SK-N-SH (cell line): ENCODE measurements at regions not wholly inside any gene's neighbourhood (a gene's known extent, or its start where the extent isn't known, plus 50 kb on each side); places are given as distances from the start of the nearest gene placed in this dataset.
A peak's percentile ranks its signal among the peaks of the same experiment; 100 is the strongest.

Experiments
- CTCF ChIA-PET: fragments of 300-600, 350-600 bp; formaldehyde crosslinking; extraction: SDS; loops from one replicate; lab custom pipeline; 2021; lab: Yijun Ruan, JAX
- POLR2A ChIA-PET: fragments of 350-600 bp; sonication (Branson Sonifier 250); formaldehyde crosslinking; extraction: SDS; loops from one replicate; lab custom pipeline; 2020; ENCODE audit warnings: antibody characterized with exemption, inconsistent platforms; lab: Yijun Ruan, JAX
- DNase-seq: peaks from one replicate; pipeline ENCODE4 v3.0.0; 2012
- H2AFZ ChIP-seq: fragments of 200-600 bp; sonication (generic); 2 replicates; pipeline ENCODE4 v1.8.1; 2016; ENCODE audit warnings: antibody characterized with exemption, mild to moderate bottlenecking, low read depth
- H3F3A ChIP-seq: fragments of 200-600 bp; sonication (generic); replicated peaks from 2 replicates; pipeline ENCODE3; 2016; ENCODE audit warnings: antibody characterized with exemption, mild to moderate bottlenecking; ENCODE audit not compliant: insufficient read depth
- H3K27ac ChIP-seq, 2 experiments: fragments of 200-500 bp in 1 of 2; fragments of 200-600 bp in 1 of 2; sonication (Bioruptor generic) in 1 of 2; sonication (generic), shearing (Covaris generic) in 1 of 2; 2 replicates each; pipeline versions ENCODE4 v1.5.1 to v1.6.1; 2014 to 2016; ENCODE audit warnings: low read depth in 2 of 2, inconsistent platforms in 1 of 2, low read length in 1 of 2, mild to moderate bottlenecking in 1 of 2, mixed read lengths in 1 of 2
- H3K27me3 ChIP-seq: fragments of 200-600 bp; sonication (generic), shearing (Covaris generic); 2 replicates; pipeline ENCODE4 v1.6.1; 2016; ENCODE audit warnings: mixed run types; ENCODE audit not compliant: insufficient read depth
- H3K36me3 ChIP-seq, 2 experiments: fragments of 200-500 bp in 1 of 2; fragments of 200-600 bp in 1 of 2; sonication (Bioruptor generic) in 1 of 2; sonication (generic) in 1 of 2; replicated peaks in 1 of 2; 2 replicates each; pipeline versions ENCODE3 to v1.5.1; 2014 to 2016; ENCODE audit warnings: low read length in 1 of 2, mild to moderate bottlenecking in 1 of 2; ENCODE audit not compliant: insufficient read depth in 2 of 2, control insufficient read depth in 1 of 2
- H3K4me1 ChIP-seq, 2 experiments: fragments of 200-500 bp in 1 of 2; fragments of 200-600 bp in 1 of 2; sonication (Bioruptor generic) in 1 of 2; sonication (generic), shearing (Covaris generic) in 1 of 2; 2 replicates each; pipeline versions ENCODE4 v1.5.1 to v1.6.1; 2014 to 2016; ENCODE audit warnings: low read depth in 1 of 2, low read length in 1 of 2, mixed run types in 1 of 2; ENCODE audit not compliant: insufficient read depth in 2 of 2, control insufficient read depth in 1 of 2
- H3K4me2 ChIP-seq: fragments of 200-600 bp; sonication (generic), shearing (Covaris generic); 2 replicates; pipeline ENCODE4 v1.6.1; 2017; ENCODE audit warnings: mixed run types
- H3K4me3 ChIP-seq, 2 experiments: fragments of 200-500 bp in 1 of 2; fragments of 200-600 bp in 1 of 2; sonication (Bioruptor generic) in 1 of 2; sonication (generic), shearing (Covaris generic) in 1 of 2; 2 replicates each; pipeline versions ENCODE4 v1.5.1 to v1.8.1; 2014 to 2016; ENCODE audit warnings: low read depth in 2 of 2, inconsistent platforms in 1 of 2, low read length in 1 of 2, mild to moderate bottlenecking in 1 of 2, mixed read lengths in 1 of 2, moderate library complexity in 1 of 2
- H3K79me2 ChIP-seq: fragments of 200-600 bp; sonication (generic); 2 replicates; pipeline ENCODE4 v1.8.1; 2017; ENCODE audit warnings: mild to moderate bottlenecking; ENCODE audit not compliant: insufficient read depth
- H3K9ac ChIP-seq: fragments of 200-600 bp; sonication (generic); 2 replicates; pipeline ENCODE4 v1.6.1; 2017; ENCODE audit warnings: mixed run types
- H3K9me2 ChIP-seq: fragments of 200-600 bp; sonication (generic); 2 replicates; pipeline ENCODE4 v1.6.1; 2017; ENCODE audit warnings: mixed run types
- H3K9me3 ChIP-seq: fragments of 200-600 bp; sonication (generic); 2 replicates; pipeline ENCODE4 v1.6.1; 2017; ENCODE audit warnings: mixed run types, mild to moderate bottlenecking, moderate library complexity
- H4K20me1 ChIP-seq: fragments of 200-600 bp; sonication (generic); 2 replicates; pipeline ENCODE4 v1.6.1; 2017; ENCODE audit warnings: mild to moderate bottlenecking, mixed run types; ENCODE audit not compliant: insufficient read depth
- ELF1 ChIP-seq: IDR thresholded peaks from 2 replicates; pipeline ENCODE4 v1.4.0; 2012
- FOSL2 ChIP-seq: IDR thresholded peaks from 2 replicates; pipeline ENCODE4 v1.4.0; 2012; ENCODE audit warnings: low read depth, mild to moderate bottlenecking, moderate library complexity, borderline replicate concordance
- GABPA ChIP-seq: IDR thresholded peaks from 2 replicates; pipeline ENCODE4 v1.4.0; 2012; ENCODE audit warnings: low read depth, mild to moderate bottlenecking
- GATA2 ChIP-seq: sonication (generic); formaldehyde crosslinking; IDR thresholded peaks from 2 replicates; pipeline ENCODE4 v1.5.0; 2020; ENCODE audit warnings: mild to moderate bottlenecking, missing genetic modification reagents
- JUND ChIP-seq: IDR thresholded peaks from 2 replicates; pipeline ENCODE4 v1.4.0; 2012
- NFIC ChIP-seq: IDR thresholded peaks from 2 replicates; pipeline ENCODE4 v1.4.0; 2012; ENCODE audit warnings: borderline replicate concordance
- NRF1 ChIP-seq: IDR thresholded peaks from 2 replicates; pipeline ENCODE4 v1.6.1; 2012; ENCODE audit warnings: low read depth, mild to moderate bottlenecking, low read length
- POLR2AphosphoS5 ChIP-seq: IDR thresholded peaks from 2 replicates; pipeline ENCODE4 v1.6.1; 2012; ENCODE audit warnings: low read depth, low read length
- RAD21 ChIP-seq: IDR thresholded peaks from 2 replicates; pipeline ENCODE4 v1.6.1; 2012; ENCODE audit warnings: mild to moderate bottlenecking, low read length
- RCOR1 ChIP-seq: fragments of 150-350 bp; IDR thresholded peaks from 2 replicates; pipeline ENCODE4 v1.6.1; 2017; ENCODE audit warnings: antibody characterized with exemption, low read length
- RFX5 ChIP-seq: IDR thresholded peaks from 2 replicates; pipeline ENCODE4 v1.6.1; 2012; ENCODE audit warnings: mild to moderate bottlenecking, improper control_type of control experiment, low read length
- SIN3A ChIP-seq: IDR thresholded peaks from 2 replicates; pipeline ENCODE4 v1.6.1; 2012; ENCODE audit warnings: low read depth, mild to moderate bottlenecking, low read length, moderate library complexity, borderline replicate concordance
- SMC3 ChIP-seq: IDR thresholded peaks from 2 replicates; pipeline ENCODE4 v1.6.1; 2012; ENCODE audit warnings: low read depth, low read length, improper control_type of control experiment
- TCF12 ChIP-seq: IDR thresholded peaks from 2 replicates; pipeline ENCODE4 v1.4.0; 2012
- YY1 ChIP-seq: IDR thresholded peaks from 2 replicates; pipeline ENCODE4 v1.4.0; 2012; ENCODE audit warnings: low read depth, mild to moderate bottlenecking
- WGBS: methylation state at CpG from one replicate; pipeline ENCODE4 v1.1.6; 2017; ENCODE audit warnings: low lambda C conversion rate; 5-methylcytosine and 5-hydroxymethylcytosine counted together
- TF ChIP-seq, protein P1 (sequence below): fragments of 150-350 bp; IDR thresholded peaks from 2 replicates; pipeline ENCODE4 v1.6.1; 2016; ENCODE audit warnings: mild to moderate bottlenecking, low read depth, low read length

GRCh38 chr2:5230855-5231254 is 461.3 kb upstream of the SOX11 start:
- DNase-seq = no peak
- POLR2A ChIA-PET = no interaction called here
- Histone ChIP-seq H3K9ac (no peak overlapping the region), H3K9me2 (no peaks in the 10 kb centered on the region)
- TF ChIP-seq GABPA = no peak
- TF ChIP-seq, all 33 proteins: peak for 0
- Histone ChIP-seq H3K4me3 (no peak overlapping the region), H3K4me1 (no peaks in the 10 kb centered on the region; a peak in 2 of 4 replicates), H3K36me3 (no peaks in the 10 kb centered on the region), H3F3A (no peaks in the 10 kb centered on the region), H3K27ac (no peak overlapping the region), H4K20me1 (no peaks in the 10 kb centered on the region), H3K27me3 (no peaks in the 10 kb centered on the region), H3K4me2 (no peak overlapping the region), H3K79me2 (no peaks in the 10 kb centered on the region), H2AFZ (no peak overlapping the region), H3K9me3 (0 out of 2 replicates have a peak, but pooled peaks cover 10% of the 10 kb centered on the region)
- CTCF ChIA-PET = interaction anchor here (1.2 kb wide), 1 partner anchor 12 kb away, joined by 3 read pairs; no protein-coding TSS in a partner anchor
- WGBS = 23% methylated on average over 3 of the region's 3 CpGs

- 19% methylated on average over 2 of the region's 2 CpGs for WGBS
- Histone ChIP-seq H2AFZ (no peak overlapping the region), H3K4me3 (no peak overlapping the region), H4K20me1 (no peaks in the 10 kb centered on the region), H3K36me3 (no peaks in the 10 kb centered on the region), H3K9ac (no peak overlapping the region), H3K9me2 (no peaks in the 10 kb centered on the region), H3K27me3 (no peaks in the 10 kb centered on the region), H3K4me1 (no peaks in the 10 kb centered on the region; a peak in 2 of 4 replicates), H3K4me2 (no peak overlapping the region), H3K9me3 (0 out of 2 replicates have a peak, but pooled peaks cover 10% of the 10 kb centered on the region), H3K79me2 (no peaks in the 10 kb centered on the region), H3F3A (no peaks in the 10 kb centered on the region), H3K27ac (no peak overlapping the region)
- no peak for TF ChIP-seq JUND
- no peak for TF ChIP-seq NRF1
- TF ChIP-seq YY1 = no peak
- TF ChIP-seq GATA2 (CRISPR knock-in tag) = no peak
- no peak for TF ChIP-seq RFX5
- TF ChIP-seq TCF12 = no peak
- no peak for TF ChIP-seq SIN3A
- TF ChIP-seq SMC3 = no peak
- TF ChIP-seq RAD21 = no peak
- TF ChIP-seq ELF1 = no peak
- no peak for TF ChIP-seq NFIC
- TF ChIP-seq POLR2AphosphoS5 = no peak
- TF ChIP-seq RCOR1 = no peak; the same call in 1 of the 2 replicates
- TF ChIP-seq, protein P1, sequence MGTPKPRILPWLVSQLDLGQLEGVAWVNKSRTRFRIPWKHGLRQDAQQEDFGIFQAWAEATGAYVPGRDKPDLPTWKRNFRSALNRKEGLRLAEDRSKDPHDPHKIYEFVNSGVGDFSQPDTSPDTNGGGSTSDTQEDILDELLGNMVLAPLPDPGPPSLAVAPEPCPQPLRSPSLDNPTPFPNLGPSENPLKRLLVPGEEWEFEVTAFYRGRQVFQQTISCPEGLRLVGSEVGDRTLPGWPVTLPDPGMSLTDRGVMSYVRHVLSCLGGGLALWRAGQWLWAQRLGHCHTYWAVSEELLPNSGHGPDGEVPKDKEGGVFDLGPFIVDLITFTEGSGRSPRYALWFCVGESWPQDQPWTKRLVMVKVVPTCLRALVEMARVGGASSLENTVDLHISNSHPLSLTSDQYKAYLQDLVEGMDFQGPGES = no peak
- no peak for TF ChIP-seq FOSL2
- ChIA-PET POLR2A (no interaction called here), CTCF (no interaction called here)
- peak; percentile 7 for DNase-seq
Measured at GRCh38 chr2:5231287-5231686, 460.9 kb upstream of the SOX11 start.
